Fibroblast of the conjunctiva (primary cell): ENCODE measurements at regions not wholly inside any gene's neighbourhood (a gene's known extent, or its start where the extent isn't known, plus 50 kb on each side); places are given as distances from the start of the nearest gene placed in this dataset.
"Not testable (repeated sequence)": the region's sequence is repeated elsewhere in the genome, so short reads cannot be mapped to it uniquely, and the experiment has no call there.

Experiments used
- DNase-seq: peaks from one replicate; pipeline ENCODE4 v3.0.0-alpha.2; 2010; ENCODE audit warnings: low read depth

- DNase-seq: no peak
These were observed 95.2 kb downstream of the PLCE1 start for GRCh38 chr10:94088926-94089381.

GRCh38 chr10:94091649-94092048, 97.9 kb downstream of the PLCE1 start:
- no peak for DNase-seq

- no peak for DNase-seq
These were observed 99.1 kb downstream of the PLCE1 start for GRCh38 chr10:94092848-94093247.

GRCh38 chr10:94093286-94093905, 99.7 kb downstream of the PLCE1 start:
- no peak for DNase-seq

- DNase-seq: no peak
These were observed 100.8 kb downstream of the PLCE1 start for GRCh38 chr10:94094540-94094939.

- no peak for DNase-seq
These were observed 103.9 kb downstream of the PLCE1 start for GRCh38 chr10:94097656-94098055.

GRCh38 chr10:94098896-94099295, 105.2 kb downstream of the PLCE1 start:
- DNase-seq: no peak

- no peak for DNase-seq
These were observed 108.2 kb downstream of the PLCE1 start for GRCh38 chr10:94101894-94102293.

- DNase-seq: no peak
These were observed 108.7 kb downstream of the PLCE1 start for GRCh38 chr10:94102436-94102835.

GRCh38 chr10:94103192-94103591, 109.5 kb downstream of the PLCE1 start:
- DNase-seq: no peak

GRCh38 chr10:94103801-94104221, 110.1 kb downstream of the PLCE1 start:
- no peak for DNase-seq

GRCh38 chr10:94104316-94105000, 110.7 kb downstream of the PLCE1 start:
- no peak for DNase-seq

- DNase-seq: no peak
These were observed 111.5 kb downstream of the PLCE1 start for GRCh38 chr10:94105226-94105625.

GRCh38 chr10:94107191-94107590, 113.5 kb downstream of the PLCE1 start:
- DNase-seq: no peak

- DNase-seq: no peak
These were observed 114.5 kb downstream of the PLCE1 start for GRCh38 chr10:94108200-94108599.

GRCh38 chr10:94111367-94111766, 117.6 kb downstream of the PLCE1 start:
- no peak for DNase-seq

GRCh38 chr10:94112321-94112720, 118.6 kb downstream of the PLCE1 start:
- no peak for DNase-seq

- DNase-seq: no peak
These were observed 122.0 kb downstream of the PLCE1 start for GRCh38 chr10:94115725-94116124.

GRCh38 chr10:94116848-94117247, 123.1 kb downstream of the PLCE1 start:
- DNase-seq: no peak

GRCh38 chr10:94122211-94122610, 128.5 kb downstream of the PLCE1 start:
- DNase-seq: no peak

GRCh38 chr10:94123258-94123995, 129.7 kb downstream of the PLCE1 start:
- peak; percentile 70 for DNase-seq

GRCh38 chr10:94124147-94124546, 130.4 kb downstream of the PLCE1 start:
- DNase-seq: not testable (repeated sequence)

GRCh38 chr10:94125268-94125667, 131.5 kb downstream of the PLCE1 start:
- not testable (repeated sequence) for DNase-seq
